NB4 (cell line): ENCODE measurements at regions not wholly inside any gene's neighbourhood (a gene's known extent, or its start where the extent isn't known, plus 50 kb on each side); places are given as distances from the start of the nearest gene placed in this dataset.

Source experiments
- CTCF ChIP-seq: IDR thresholded peaks from one replicate; pipeline ENCODE4 v1.5.1; 2012; ENCODE audit warnings: low read depth, low read length
- POLR2A ChIP-seq: IDR thresholded peaks from 2 replicates; pipeline ENCODE4 v1.6.1; 2011; ENCODE audit warnings: mild to moderate bottlenecking; ENCODE audit not compliant: insufficient read length; ENCODE audit errors: extremely low read depth

GRCh38 chr5:23274171-23274570 lies 233.2 kb upstream of the PRDM9 start:
- TF ChIP-seq POLR2A (no peak), CTCF (no peak)
